HFF-Myc (cell line): ENCODE measurements at regions not wholly inside any gene's neighbourhood (a gene's known extent, or its start where the extent isn't known, plus 50 kb on each side); places are given as distances from the start of the nearest gene placed in this dataset.

ENCODE experiments used
- DNase-seq: peaks from one replicate; pipeline ENCODE4 v3.0.0-alpha.2; 2011; ENCODE audit warnings: low read depth; ENCODE audit errors: extremely low read depth
- H3K4me3 ChIP-seq: replicated peaks from 2 replicates; pipeline ENCODE4 v1.5.1; 2011; ENCODE audit warnings: low read depth, mild to moderate bottlenecking, control low read depth, low read length
- TF ChIP-seq, protein P1 (sequence below): IDR thresholded peaks from 2 replicates; pipeline ENCODE4 v1.5.1; 2012; ENCODE audit warnings: mild to moderate bottlenecking, low read depth, low read length, control low read depth; ENCODE audit errors: missing control alignments

GRCh38 chr18:78145096-78145495, 834.5 kb upstream of the SALL3 start:
- no peak overlapping the region for H3K4me3 ChIP-seq
- DNase-seq: no peak
- TF ChIP-seq, protein P1, sequence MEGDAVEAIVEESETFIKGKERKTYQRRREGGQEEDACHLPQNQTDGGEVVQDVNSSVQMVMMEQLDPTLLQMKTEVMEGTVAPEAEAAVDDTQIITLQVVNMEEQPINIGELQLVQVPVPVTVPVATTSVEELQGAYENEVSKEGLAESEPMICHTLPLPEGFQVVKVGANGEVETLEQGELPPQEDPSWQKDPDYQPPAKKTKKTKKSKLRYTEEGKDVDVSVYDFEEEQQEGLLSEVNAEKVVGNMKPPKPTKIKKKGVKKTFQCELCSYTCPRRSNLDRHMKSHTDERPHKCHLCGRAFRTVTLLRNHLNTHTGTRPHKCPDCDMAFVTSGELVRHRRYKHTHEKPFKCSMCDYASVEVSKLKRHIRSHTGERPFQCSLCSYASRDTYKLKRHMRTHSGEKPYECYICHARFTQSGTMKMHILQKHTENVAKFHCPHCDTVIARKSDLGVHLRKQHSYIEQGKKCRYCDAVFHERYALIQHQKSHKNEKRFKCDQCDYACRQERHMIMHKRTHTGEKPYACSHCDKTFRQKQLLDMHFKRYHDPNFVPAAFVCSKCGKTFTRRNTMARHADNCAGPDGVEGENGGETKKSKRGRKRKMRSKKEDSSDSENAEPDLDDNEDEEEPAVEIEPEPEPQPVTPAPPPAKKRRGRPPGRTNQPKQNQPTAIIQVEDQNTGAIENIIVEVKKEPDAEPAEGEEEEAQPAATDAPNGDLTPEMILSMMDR: no peak

- no peak for DNase-seq
- H3K4me3 ChIP-seq: no peak overlapping the region
- TF ChIP-seq, protein P1: no peak
Observed at GRCh38 chr18:78146136-78147085, 833.2 kb upstream of the SALL3 start.

GRCh38 chr18:78150590-78150989, 829.0 kb upstream of the SALL3 start:
- DNase-seq: no peak
- TF ChIP-seq, protein P1: no peak
- H3K4me3 ChIP-seq: no peak overlapping the region

DNA sequence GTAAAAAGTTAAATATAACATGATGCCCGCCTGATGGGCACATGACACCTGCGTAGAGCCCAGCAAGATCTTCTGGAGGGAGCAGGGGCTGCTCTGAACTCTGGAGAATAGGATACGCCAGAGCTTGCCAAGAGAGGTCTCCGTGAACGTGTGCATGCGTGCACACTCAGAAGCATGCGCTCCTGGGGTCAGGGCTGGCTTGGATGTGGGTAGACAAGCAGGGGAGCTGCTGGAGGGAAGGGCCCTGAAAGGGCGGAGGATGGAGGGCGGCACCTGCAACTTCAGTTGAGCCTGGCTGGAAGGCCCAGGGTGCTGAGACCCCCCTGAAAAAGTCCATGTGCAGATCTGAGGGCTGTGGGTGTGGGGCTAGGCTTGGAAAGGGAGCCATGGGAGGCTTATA, 828.4 kb upstream of the SALL3 start:
- TF ChIP-seq, protein P1: no peak
- H3K4me3 ChIP-seq: no peak overlapping the region
- no peak for DNase-seq

DNA sequence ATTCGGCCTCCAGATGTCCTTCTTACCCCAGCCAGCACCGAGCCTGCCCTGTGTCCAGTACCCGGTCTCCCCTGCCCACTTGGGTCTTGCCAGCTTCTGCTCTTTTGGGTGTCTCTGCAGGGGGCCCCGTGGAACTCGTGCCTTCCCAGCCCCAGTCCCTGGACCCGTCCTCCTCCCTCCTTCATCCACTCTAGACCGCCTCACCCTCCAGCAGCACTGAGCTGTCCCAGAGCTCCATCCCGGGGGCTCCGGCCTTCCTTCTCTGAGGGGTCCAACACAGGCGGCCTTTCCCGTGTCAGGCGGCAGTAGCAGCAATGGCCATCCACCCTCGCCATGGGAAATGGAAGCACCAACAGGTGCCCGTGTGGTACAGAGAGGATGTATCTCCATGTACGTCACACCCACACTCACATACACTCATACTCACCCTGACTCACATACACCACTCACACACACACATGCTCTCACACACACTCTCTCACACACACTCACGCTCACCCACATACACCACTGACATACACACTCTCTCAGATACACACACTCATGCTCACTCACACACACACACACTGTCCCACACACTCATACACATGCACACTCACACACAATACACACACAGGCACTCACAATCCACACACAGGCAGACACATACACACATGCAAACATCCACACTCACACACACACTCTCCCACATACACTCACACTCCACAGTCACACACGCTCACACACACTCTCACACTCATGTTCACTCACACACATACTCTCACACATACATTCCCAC, 827.5 kb upstream of the SALL3 start:
- H3K4me3 ChIP-seq: no peak overlapping the region
- TF ChIP-seq, protein P1: no peak
- no peak for DNase-seq

- TF ChIP-seq, protein P1: no peak
- H3K4me3 ChIP-seq: no peak overlapping the region
- no peak for DNase-seq
Observed at GRCh38 chr18:78153362-78153761, 826.3 kb upstream of the SALL3 start.
